H9 (cell line): ENCODE measurements at regions not wholly inside any gene's neighbourhood (a gene's known extent, or its start where the extent isn't known, plus 50 kb on each side); places are given as distances from the start of the nearest gene placed in this dataset.

Experiments used
- DNase-seq: peaks from one replicate; pipeline ENCODE4 v3.0.0-alpha.2; 2017
- H2AFZ ChIP-seq: one replicate; pipeline ENCODE4 v1.6.1; 2013; ENCODE audit warnings: mild to moderate bottlenecking, low read length, control low read depth, moderate library complexity
- H2AK5ac ChIP-seq: 2 replicates; pipeline ENCODE4 v1.6.1; 2013; ENCODE audit warnings: low read length, control low read depth, mixed read lengths; ENCODE audit not compliant: insufficient read length
- H2BK120ac ChIP-seq: one replicate; pipeline ENCODE4 v1.6.1; 2013; ENCODE audit warnings: low read depth, mild to moderate bottlenecking, low read length, control low read depth, inconsistent platforms; ENCODE audit not compliant: poor library complexity, severe bottlenecking
- H2BK12ac ChIP-seq: 2 replicates; pipeline ENCODE4 v1.6.1; 2013; ENCODE audit warnings: low read length, control low read depth, mixed read lengths, low read depth; ENCODE audit not compliant: insufficient read length
- H2BK15ac ChIP-seq: 2 replicates; pipeline ENCODE4 v1.6.1; 2013; ENCODE audit warnings: low read depth, low read length, control low read depth
- H2BK20ac ChIP-seq: one replicate; pipeline ENCODE4 v1.6.1; 2013; ENCODE audit warnings: low read depth, mild to moderate bottlenecking, low read length, control low read depth, inconsistent platforms; ENCODE audit not compliant: poor library complexity, severe bottlenecking
- H2BK5ac ChIP-seq: 2 replicates; pipeline ENCODE4 v1.6.1; 2013; ENCODE audit warnings: low read length, control low read depth, mixed read lengths; ENCODE audit not compliant: insufficient read length
- H3K14ac ChIP-seq: 2 replicates; pipeline ENCODE4 v1.6.1; 2013; ENCODE audit warnings: low read length, control low read depth; ENCODE audit not compliant: insufficient read depth
- H3K18ac ChIP-seq: 2 replicates; pipeline ENCODE4 v1.6.1; 2013; ENCODE audit warnings: low read depth, mild to moderate bottlenecking, mixed read lengths, low read length, control low read depth; ENCODE audit not compliant: insufficient read length
- H3K23ac ChIP-seq: 2 replicates; pipeline ENCODE4 v1.6.1; 2013; ENCODE audit warnings: low read length, control low read depth, mixed read lengths, low read depth; ENCODE audit not compliant: insufficient read length
- H3K23me2 ChIP-seq: 2 replicates; pipeline ENCODE4 v1.6.1; 2013; ENCODE audit warnings: low read depth, mild to moderate bottlenecking, mixed read lengths, low read length, control low read depth; ENCODE audit not compliant: insufficient read length, poor library complexity, severe bottlenecking
- H3K27ac ChIP-seq: 2 replicates; pipeline ENCODE4 v1.5.1; 2013; ENCODE audit warnings: low read length, control low read depth, mixed read lengths, low read depth; ENCODE audit not compliant: insufficient read length
- H3K27me3 ChIP-seq: 2 replicates; pipeline ENCODE4 v1.6.1; 2013; ENCODE audit warnings: low read length, control low read depth, inconsistent platforms; ENCODE audit not compliant: insufficient read depth
- H3K4ac ChIP-seq: 2 replicates; pipeline ENCODE4 v1.6.1; 2013; ENCODE audit warnings: low read depth, mild to moderate bottlenecking, control low read depth, inconsistent platforms, low read length, moderate library complexity
- H3K4me1 ChIP-seq: 2 replicates; pipeline ENCODE4 v1.6.1; 2013; ENCODE audit warnings: low read length, control low read depth, inconsistent platforms; ENCODE audit not compliant: insufficient read depth
- H3K4me2 ChIP-seq: 2 replicates; pipeline ENCODE4 v1.6.1; 2013; ENCODE audit warnings: low read length, control low read depth, mixed read lengths; ENCODE audit not compliant: insufficient read length, insufficient read depth
- H3K56ac ChIP-seq: 2 replicates; pipeline ENCODE4 v1.6.1; 2013; ENCODE audit warnings: low read depth, mild to moderate bottlenecking, mixed read lengths, low read length, control low read depth; ENCODE audit not compliant: insufficient read length
- H3K79me1 ChIP-seq: 2 replicates; pipeline ENCODE4 v1.6.1; 2013; ENCODE audit warnings: low read depth, mild to moderate bottlenecking, moderate library complexity, low read length, control low read depth, inconsistent platforms; ENCODE audit not compliant: insufficient read depth, poor library complexity, severe bottlenecking
- H3K79me2 ChIP-seq: 2 replicates; pipeline ENCODE4 v1.6.1; 2013; ENCODE audit warnings: low read length, control low read depth, inconsistent platforms; ENCODE audit not compliant: insufficient read depth
- H3K9ac ChIP-seq: 2 replicates; pipeline ENCODE4 v1.6.1; 2013; ENCODE audit warnings: low read length, control low read depth, mixed read lengths; ENCODE audit not compliant: insufficient read length; ENCODE audit errors: extremely low read depth
- H3K9me3 ChIP-seq: one replicate; pipeline ENCODE4 v1.6.1; 2013; ENCODE audit warnings: low read depth, low read length, inconsistent platforms; ENCODE audit not compliant: control insufficient read depth
- H3T11ph ChIP-seq: one replicate; pipeline ENCODE4 v1.6.1; 2013; ENCODE audit warnings: mild to moderate bottlenecking, low read length, control low read depth, inconsistent platforms
- H4K20me1 ChIP-seq: one replicate; pipeline ENCODE4 v1.6.1; 2013; ENCODE audit not compliant: control insufficient read depth, insufficient read length, insufficient read depth
- H4K5ac ChIP-seq: 2 replicates; pipeline ENCODE4 v1.6.1; 2013; ENCODE audit warnings: low read depth, mild to moderate bottlenecking, mixed read lengths, low read length, control low read depth; ENCODE audit not compliant: insufficient read length
- H4K8ac ChIP-seq: replicated peaks from 2 replicates; pipeline ENCODE4 v1.6.1; 2013; ENCODE audit warnings: low read length, control low read depth, mixed read lengths, low read depth; ENCODE audit not compliant: insufficient read length
- H4K91ac ChIP-seq: 2 replicates; pipeline ENCODE4 v1.6.1; 2013; ENCODE audit warnings: low read depth, mild to moderate bottlenecking, moderate library complexity, mixed read lengths, low read length, control low read depth; ENCODE audit not compliant: insufficient read length
- H3K27ac Mint-ChIP-seq, 3 experiments: 2 replicates in 2 of 3; 3 replicates in 1 of 3; pipeline ENCODE4 v1.8.0; 2020 to 2021; ENCODE audit warnings: mixed read lengths in 3 of 3, mild to moderate bottlenecking in 1 of 3, moderate library complexity in 1 of 3
- H3K27me3 Mint-ChIP-seq: 2 replicates; pipeline ENCODE4 v1.8.0; 2021; ENCODE audit warnings: low read depth, mild to moderate bottlenecking, moderate library complexity, mixed read lengths
- H3K36me3 Mint-ChIP-seq, 3 experiments: 2 replicates in 2 of 3; 3 replicates in 1 of 3; pipeline ENCODE4 v1.8.0; 2020 to 2021; ENCODE audit warnings: low read depth in 3 of 3, mixed read lengths in 3 of 3; ENCODE audit not compliant: insufficient read depth in 1 of 3
- H3K4me1 Mint-ChIP-seq, 2 experiments: 2 replicates each; pipeline ENCODE4 v1.8.0; 2020; ENCODE audit warnings: mixed read lengths in 2 of 2
- H3K4me3 Mint-ChIP-seq, 2 experiments: 2 replicates in 1 of 2; 3 replicates in 1 of 2; pipeline ENCODE4 v1.8.0; 2020 to 2021; ENCODE audit warnings: mild to moderate bottlenecking in 2 of 2, mixed read lengths in 2 of 2, moderate library complexity in 1 of 2
- H3K9me3 Mint-ChIP-seq, 2 experiments: 2 replicates in 1 of 2; 3 replicates in 1 of 2; pipeline ENCODE4 v1.8.0; 2020; ENCODE audit warnings: mild to moderate bottlenecking in 2 of 2, mixed read lengths in 2 of 2, moderate library complexity in 1 of 2
- WGBS: extraction: QIAGEN DNeasy Blood & Tissue Kit; methylation state at CpG from one replicate; pipeline ENCODE4 v1.1.7; 2013; ENCODE audit warnings: missing lambda C conversion rate, low lambda C conversion rate, mixed read lengths; ENCODE audit not compliant: insufficient read length; ENCODE audit errors: extremely low coverage; 5-methylcytosine and 5-hydroxymethylcytosine counted together
- TF ChIP-seq, protein P1 (sequence below): fragments of 200-600 bp; sonication (generic); conservative IDR thresholded peaks from 3 replicates; pipeline ENCODE4 v1.8.0; 2021; ENCODE audit warnings: antibody characterized with exemption, mild to moderate bottlenecking

DNA sequence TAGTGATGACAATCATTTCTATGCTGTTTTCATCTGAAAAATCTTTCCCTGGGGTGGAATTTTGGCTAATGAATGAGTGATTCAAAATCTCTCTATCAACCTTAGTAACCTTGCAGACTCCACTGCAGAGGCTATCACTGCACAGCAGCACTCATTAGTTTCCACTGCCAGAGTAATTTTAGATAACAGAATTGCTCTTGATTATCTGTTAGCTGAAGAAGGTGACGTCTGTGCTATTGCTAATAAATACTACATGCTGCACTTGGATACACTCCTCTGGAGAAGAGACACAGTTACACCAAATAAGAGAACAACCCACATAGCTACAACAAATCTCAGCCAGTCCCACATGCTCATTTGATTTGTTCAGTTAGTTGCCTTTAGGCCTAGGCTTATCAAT lies 1348.4 kb downstream of the NCAM2 start:
- no peak overlapping the region for H2BK120ac ChIP-seq
- WGBS, result no CpG with 5 or more reads among the region's 1 CpG
- peaks cover 14 to 16% of the 10 kb centered on the region in 2 experiments for H3K4me1 Mint-ChIP-seq
- H3K27me3 Mint-ChIP-seq, result no peaks in the 10 kb centered on the region
- H3K18ac ChIP-seq, result no peak overlapping the region
- H3K9me3 Mint-ChIP-seq, result peaks cover 1 to 6% of the 10 kb centered on the region in 2 experiments
- no peak overlapping the region for H3K14ac ChIP-seq
- no peak overlapping the region for H2BK12ac ChIP-seq
- no peak overlapping the region for H4K91ac ChIP-seq
- no peaks in the 10 kb centered on the region for H3K9me3 ChIP-seq
- H2BK20ac ChIP-seq, result no peak overlapping the region
- no peak overlapping the region for H2AFZ ChIP-seq
- H3K27ac ChIP-seq, result no peak overlapping the region
- no peak overlapping the region for H3K4me3 Mint-ChIP-seq
- H3K36me3 Mint-ChIP-seq, result peaks cover 0 to 3% (median 2%) of the 10 kb centered on the region in 3 experiments; a peak in 3 of 7 replicates
- TF ChIP-seq, protein P1, sequence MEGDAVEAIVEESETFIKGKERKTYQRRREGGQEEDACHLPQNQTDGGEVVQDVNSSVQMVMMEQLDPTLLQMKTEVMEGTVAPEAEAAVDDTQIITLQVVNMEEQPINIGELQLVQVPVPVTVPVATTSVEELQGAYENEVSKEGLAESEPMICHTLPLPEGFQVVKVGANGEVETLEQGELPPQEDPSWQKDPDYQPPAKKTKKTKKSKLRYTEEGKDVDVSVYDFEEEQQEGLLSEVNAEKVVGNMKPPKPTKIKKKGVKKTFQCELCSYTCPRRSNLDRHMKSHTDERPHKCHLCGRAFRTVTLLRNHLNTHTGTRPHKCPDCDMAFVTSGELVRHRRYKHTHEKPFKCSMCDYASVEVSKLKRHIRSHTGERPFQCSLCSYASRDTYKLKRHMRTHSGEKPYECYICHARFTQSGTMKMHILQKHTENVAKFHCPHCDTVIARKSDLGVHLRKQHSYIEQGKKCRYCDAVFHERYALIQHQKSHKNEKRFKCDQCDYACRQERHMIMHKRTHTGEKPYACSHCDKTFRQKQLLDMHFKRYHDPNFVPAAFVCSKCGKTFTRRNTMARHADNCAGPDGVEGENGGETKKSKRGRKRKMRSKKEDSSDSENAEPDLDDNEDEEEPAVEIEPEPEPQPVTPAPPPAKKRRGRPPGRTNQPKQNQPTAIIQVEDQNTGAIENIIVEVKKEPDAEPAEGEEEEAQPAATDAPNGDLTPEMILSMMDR, result no peak
- H3K4me1 ChIP-seq, result no peaks in the 10 kb centered on the region
- no peak overlapping the region for H3K27ac Mint-ChIP-seq
- no peaks in the 10 kb centered on the region for H3K79me1 ChIP-seq
- H4K5ac ChIP-seq, result no peak overlapping the region
- no peak overlapping the region for H3T11ph ChIP-seq
- no peak overlapping the region for H4K8ac ChIP-seq
- no peak overlapping the region for H2AK5ac ChIP-seq
- H2BK5ac ChIP-seq, result no peak overlapping the region
- H3K27me3 ChIP-seq, result no peaks in the 10 kb centered on the region
- H3K9ac ChIP-seq, result no peak overlapping the region
- no peak overlapping the region for H2BK15ac ChIP-seq
- H3K79me2 ChIP-seq, result no peaks in the 10 kb centered on the region
- H4K20me1 ChIP-seq, result no peaks in the 10 kb centered on the region
- no peak for DNase-seq
- no peak overlapping the region for H3K56ac ChIP-seq
- no peak overlapping the region for H3K4me2 ChIP-seq
- H3K23ac ChIP-seq, result no peak overlapping the region
- no peaks in the 10 kb centered on the region for H3K23me2 ChIP-seq
- H3K4ac ChIP-seq, result no peak overlapping the region
